ENCODE measurements at regions not wholly inside any gene's neighbourhood (a gene's known extent, or its start where the extent isn't known, plus 50 kb on each side); places are given as distances from the start of the nearest gene placed in this dataset.

DNA sequence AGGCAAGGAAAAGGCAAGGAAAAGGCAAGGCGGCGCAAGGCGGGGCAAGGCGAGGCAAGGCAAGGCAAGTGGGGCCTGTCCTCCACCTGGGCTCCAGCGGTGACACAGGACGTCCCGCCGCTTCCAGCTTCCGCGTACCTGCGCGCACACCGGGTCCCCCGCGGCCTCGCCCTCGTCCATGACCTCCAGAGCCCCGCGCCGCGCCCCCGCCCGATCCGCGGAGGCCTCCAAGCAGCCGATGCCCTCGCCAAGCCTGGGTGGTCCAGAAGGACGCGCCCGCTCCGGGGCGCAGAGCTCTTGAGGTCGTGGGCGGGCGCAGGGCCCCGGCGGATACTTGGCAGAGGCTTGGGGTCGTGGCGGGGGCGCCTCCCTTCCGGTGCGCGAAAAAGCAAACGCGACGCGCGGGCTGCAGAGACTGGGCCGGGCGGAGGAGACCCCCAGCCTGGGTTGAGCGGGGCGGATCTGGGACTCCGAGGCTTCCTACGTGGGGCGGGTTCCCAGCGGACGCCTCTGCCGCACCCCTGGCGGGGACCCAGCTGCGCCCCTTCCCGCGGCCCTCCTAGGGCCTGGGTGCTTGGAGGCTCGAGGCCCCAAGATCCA is 60.8 kb upstream of the EIF5 start (continued):
- TF ChIP-seq, protein P1, sequence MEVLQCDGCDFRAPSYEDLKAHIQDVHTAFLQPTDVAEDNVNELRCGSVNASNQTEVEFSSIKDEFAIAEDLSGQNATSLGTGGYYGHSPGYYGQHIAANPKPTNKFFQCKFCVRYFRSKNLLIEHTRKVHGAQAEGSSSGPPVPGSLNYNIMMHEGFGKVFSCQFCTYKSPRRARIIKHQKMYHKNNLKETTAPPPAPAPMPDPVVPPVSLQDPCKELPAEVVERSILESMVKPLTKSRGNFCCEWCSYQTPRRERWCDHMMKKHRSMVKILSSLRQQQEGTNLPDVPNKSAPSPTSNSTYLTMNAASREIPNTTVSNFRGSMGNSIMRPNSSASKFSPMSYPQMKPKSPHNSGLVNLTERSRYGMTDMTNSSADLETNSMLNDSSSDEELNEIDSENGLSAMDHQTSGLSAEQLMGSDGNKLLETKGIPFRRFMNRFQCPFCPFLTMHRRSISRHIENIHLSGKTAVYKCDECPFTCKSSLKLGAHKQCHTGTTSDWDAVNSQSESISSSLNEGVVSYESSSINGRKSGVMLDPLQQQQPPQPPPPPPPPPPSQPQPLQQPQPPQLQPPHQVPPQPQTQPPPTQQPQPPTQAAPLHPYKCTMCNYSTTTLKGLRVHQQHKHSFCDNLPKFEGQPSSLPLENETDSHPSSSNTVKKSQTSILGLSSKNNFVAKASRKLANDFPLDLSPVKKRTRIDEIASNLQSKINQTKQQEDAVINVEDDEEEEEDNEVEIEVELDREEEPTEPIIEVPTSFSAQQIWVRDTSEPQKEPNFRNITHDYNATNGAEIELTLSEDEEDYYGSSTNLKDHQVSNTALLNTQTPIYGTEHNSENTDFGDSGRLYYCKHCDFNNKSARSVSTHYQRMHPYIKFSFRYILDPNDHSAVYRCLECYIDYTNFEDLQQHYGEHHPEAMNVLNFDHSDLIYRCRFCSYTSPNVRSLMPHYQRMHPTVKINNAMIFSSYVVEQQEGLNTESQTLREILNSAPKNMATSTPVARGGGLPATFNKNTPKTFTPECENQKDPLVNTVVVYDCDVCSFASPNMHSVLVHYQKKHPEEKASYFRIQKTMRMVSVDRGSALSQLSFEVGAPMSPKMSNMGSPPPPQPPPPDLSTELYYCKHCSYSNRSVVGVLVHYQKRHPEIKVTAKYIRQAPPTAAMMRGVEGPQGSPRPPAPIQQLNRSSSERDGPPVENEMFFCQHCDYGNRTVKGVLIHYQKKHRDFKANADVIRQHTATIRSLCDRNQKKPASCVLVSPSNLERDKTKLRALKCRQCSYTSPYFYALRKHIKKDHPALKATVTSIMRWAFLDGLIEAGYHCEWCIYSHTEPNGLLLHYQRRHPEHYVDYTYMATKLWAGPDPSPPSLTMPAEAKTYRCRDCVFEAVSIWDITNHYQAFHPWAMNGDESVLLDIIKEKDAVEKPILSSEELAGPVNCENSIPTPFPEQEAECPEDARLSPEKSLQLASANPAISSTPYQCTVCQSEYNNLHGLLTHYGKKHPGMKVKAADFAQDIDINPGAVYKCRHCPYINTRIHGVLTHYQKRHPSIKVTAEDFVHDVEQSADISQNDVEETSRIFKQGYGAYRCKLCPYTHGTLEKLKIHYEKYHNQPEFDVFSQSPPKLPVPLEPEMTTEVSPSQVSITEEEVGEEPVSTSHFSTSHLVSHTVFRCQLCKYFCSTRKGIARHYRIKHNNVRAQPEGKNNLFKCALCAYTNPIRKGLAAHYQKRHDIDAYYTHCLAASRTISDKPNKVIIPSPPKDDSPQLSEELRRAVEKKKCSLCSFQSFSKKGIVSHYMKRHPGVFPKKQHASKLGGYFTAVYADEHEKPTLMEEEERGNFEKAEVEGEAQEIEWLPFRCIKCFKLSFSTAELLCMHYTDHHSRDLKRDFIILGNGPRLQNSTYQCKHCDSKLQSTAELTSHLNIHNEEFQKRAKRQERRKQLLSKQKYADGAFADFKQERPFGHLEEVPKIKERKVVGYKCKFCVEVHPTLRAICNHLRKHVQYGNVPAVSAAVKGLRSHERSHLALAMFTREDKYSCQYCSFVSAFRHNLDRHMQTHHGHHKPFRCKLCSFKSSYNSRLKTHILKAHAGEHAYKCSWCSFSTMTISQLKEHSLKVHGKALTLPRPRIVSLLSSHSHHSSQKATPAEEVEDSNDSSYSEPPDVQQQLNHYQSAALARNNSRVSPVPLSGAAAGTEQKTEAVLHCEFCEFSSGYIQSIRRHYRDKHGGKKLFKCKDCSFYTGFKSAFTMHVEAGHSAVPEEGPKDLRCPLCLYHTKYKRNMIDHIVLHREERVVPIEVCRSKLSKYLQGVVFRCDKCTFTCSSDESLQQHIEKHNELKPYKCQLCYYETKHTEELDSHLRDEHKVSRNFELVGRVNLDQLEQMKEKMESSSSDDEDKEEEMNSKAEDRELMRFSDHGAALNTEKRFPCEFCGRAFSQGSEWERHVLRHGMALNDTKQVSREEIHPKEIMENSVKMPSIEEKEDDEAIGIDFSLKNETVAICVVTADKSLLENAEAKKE (CRISPR knock-in tag; IDR thresholded peaks at IDR 0.05): no peak
- TF ChIP-seq POLR2AphosphoS5 (IDR thresholded peaks at IDR 0.05; ENCODE audit: low read depth): no peak
- TF ChIP-seq, protein P2, sequence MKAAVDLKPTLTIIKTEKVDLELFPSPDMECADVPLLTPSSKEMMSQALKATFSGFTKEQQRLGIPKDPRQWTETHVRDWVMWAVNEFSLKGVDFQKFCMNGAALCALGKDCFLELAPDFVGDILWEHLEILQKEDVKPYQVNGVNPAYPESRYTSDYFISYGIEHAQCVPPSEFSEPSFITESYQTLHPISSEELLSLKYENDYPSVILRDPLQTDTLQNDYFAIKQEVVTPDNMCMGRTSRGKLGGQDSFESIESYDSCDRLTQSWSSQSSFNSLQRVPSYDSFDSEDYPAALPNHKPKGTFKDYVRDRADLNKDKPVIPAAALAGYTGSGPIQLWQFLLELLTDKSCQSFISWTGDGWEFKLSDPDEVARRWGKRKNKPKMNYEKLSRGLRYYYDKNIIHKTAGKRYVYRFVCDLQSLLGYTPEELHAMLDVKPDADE (IDR thresholded peaks at IDR 0.05): no peak
- no peak for TF ChIP-seq STAT1 (IDR thresholded peaks at IDR 0.05; ENCODE audit: unreplicated experiment)
- TF ChIP-seq ZNF114 (CRISPR knock-in tag; IDR thresholded peaks at IDR 0.05): no peak

DNA sequence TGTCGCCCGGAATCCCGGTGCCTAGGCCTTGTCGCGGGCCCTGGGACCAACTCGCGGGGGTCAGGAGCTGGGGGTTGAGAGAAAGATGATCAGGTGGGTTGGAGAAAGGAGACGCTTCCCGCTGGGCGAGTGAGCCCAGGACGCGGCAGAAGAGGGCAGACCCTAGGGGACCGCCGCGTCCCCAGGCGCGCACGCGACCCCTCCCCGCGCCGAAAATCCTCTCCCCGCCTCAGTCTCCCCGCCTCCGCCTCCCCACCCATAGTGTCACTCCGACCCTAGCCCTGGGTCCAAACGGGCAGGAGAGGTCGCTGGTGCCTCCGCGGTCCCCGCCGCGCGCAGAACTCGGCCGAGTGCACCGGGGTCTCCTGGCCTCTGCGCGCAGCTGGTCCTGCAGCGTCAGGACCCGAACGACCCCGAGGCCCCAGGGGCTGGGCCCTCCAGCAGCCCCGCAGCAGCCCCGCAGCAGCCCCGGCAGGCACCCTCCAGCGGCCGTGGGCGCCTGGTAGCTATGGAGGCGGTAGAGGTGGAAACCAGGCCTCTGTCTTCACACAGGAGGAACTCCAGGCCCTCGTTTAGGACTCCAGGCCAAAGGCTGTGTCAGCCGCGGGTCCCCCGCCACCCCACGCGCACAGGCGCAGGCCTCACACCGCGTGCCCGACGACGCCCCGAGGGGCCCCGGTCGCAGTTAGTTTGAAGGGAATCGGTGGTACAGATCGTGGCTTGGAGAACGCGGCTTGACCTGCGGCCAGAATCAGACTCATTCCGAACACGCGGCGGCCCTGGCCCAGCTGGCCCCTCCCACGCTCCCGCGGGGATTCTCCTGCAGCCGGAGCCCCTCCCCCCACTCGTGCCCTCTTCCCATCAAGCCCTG is 60.1 kb upstream of the EIF5 start:
- H2AFZ ChIP-seq: peak overlapping the region; percentile 89
- H3K36me3 Mint-ChIP-seq (ENCODE audit: low read depth): peaks cover 12% of the 10 kb centered on the region; the same call in 2 of the 3 replicates
- H3K4me1 ChIP-seq (ENCODE audit: insufficient read depth): no peaks in the 10 kb centered on the region
- H3K4me1 Mint-ChIP-seq: no peaks in the 10 kb centered on the region; the same call in 2 of the 3 replicates
- H3K27ac ChIP-seq (ENCODE audit: low read depth): no peak overlapping the region
- peaks cover 72% of the 10 kb centered on the region for H3K27me3 ChIP-seq (ENCODE audit: insufficient read depth)
- H3K79me2 ChIP-seq (replicated peaks; ENCODE audit: insufficient read depth): no peaks in the 10 kb centered on the region
- H4K20me1 ChIP-seq (replicated peaks; ENCODE audit: insufficient read depth): no peaks in the 10 kb centered on the region
- H3K9me3 Mint-ChIP-seq: peaks cover 31% of the 10 kb centered on the region
- H3K36me3 ChIP-seq (ENCODE audit: insufficient read depth): peaks cover 4% of the 10 kb centered on the region; the same call in 1 of the 2 replicates
- peak; percentile 39 for DNase-seq (ENCODE audit: low spot score)
- ATAC-seq: peak; percentile 53
- H3K4me3 Mint-ChIP-seq: peak overlapping the region; percentile 57; the same call in 2 of the 3 replicates
- peak overlapping the region; percentile 84 for H3K4me2 ChIP-seq
- H3K4me3 ChIP-seq: peak overlapping the region; percentile 58
- H3K27ac Mint-ChIP-seq: no peak overlapping the region
- peaks cover 50% of the 10 kb centered on the region for H3K27me3 Mint-ChIP-seq (ENCODE audit: insufficient read depth, low read depth, poor library complexity)
- H3K9me2 ChIP-seq (ENCODE audit: insufficient read depth): no peaks in the 10 kb centered on the region
- H3F3A ChIP-seq (replicated peaks; ENCODE audit: low read depth): 0 out of 2 replicates have a peak, but pooled peaks cover 6% of the 10 kb centered on the region
- TF ChIP-seq CREB1 (CRISPR knock-in tag; IDR thresholded peaks at IDR 0.05; ENCODE audit: low read depth) (no peak), POLR2AphosphoS5 (IDR thresholded peaks at IDR 0.05; ENCODE audit: low read depth) (no peak), ZNF331 (CRISPR knock-in tag; IDR thresholded peaks at IDR 0.05; ENCODE audit: low read depth) (no peak), STAT1 (IDR thresholded peaks at IDR 0.05; ENCODE audit: unreplicated experiment) (no peak), JUNB (IDR thresholded peaks at IDR 0.05; ENCODE audit: unreplicated experiment) (no peak)
- TF ChIP-seq, protein P2 (IDR thresholded peaks at IDR 0.05): no peak

All from GM23338 (cell line).